Muscle of leg (tissue), 3 donors: ENCODE measurements at regions not wholly inside any gene's neighbourhood (a gene's known extent, or its start where the extent isn't known, plus 50 kb on each side); places are given as distances from the start of the nearest gene placed in this dataset.

ENCODE experiments used
- DNase-seq: peaks from one replicate; pipeline ENCODE4 v3.0.0; 2013
- H3K27ac ChIP-seq: one replicate; pipeline ENCODE4 v1.5.1; 2013; ENCODE audit warnings: mild to moderate bottlenecking, low read length, control low read depth
- H3K27me3 ChIP-seq: one replicate; pipeline ENCODE4 v1.6.1; 2013; ENCODE audit warnings: low read length; ENCODE audit not compliant: control insufficient read depth, insufficient read depth
- H3K36me3 ChIP-seq: one replicate; pipeline ENCODE4 v1.6.1; 2013; ENCODE audit warnings: low read length; ENCODE audit not compliant: control insufficient read depth, insufficient read depth
- H3K4me1 ChIP-seq: one replicate; pipeline ENCODE4 v1.6.1; 2013; ENCODE audit warnings: low read length; ENCODE audit not compliant: control insufficient read depth, insufficient read depth
- H3K4me3 ChIP-seq: one replicate; pipeline ENCODE4 v1.5.1; 2013; ENCODE audit warnings: low read length, control low read depth
- H3K9me3 ChIP-seq: replicated peaks from 2 replicates; pipeline ENCODE4 v1.6.1; 2013; ENCODE audit warnings: low read depth, low read length; ENCODE audit not compliant: control insufficient read depth
- WGBS: methylation state at CpG from one replicate; pipeline ENCODE4 v1.1.5; 2013; ENCODE audit warnings: missing lambda C conversion rate; ENCODE audit not compliant: insufficient coverage; 5-methylcytosine and 5-hydroxymethylcytosine counted together

GRCh38 chr18:73987247-73987980, 160.2 kb downstream of the FBXO15 start:
- no peak overlapping the region for H3K27ac ChIP-seq
- no peak overlapping the region for H3K4me3 ChIP-seq
- WGBS: 82% methylated on average over 2 of the region's 2 CpGs
- no peaks in the 10 kb centered on the region for H3K4me1 ChIP-seq
- H3K36me3 ChIP-seq: no peaks in the 10 kb centered on the region
- no peak for DNase-seq
- no peaks in the 10 kb centered on the region for H3K27me3 ChIP-seq
- no peaks in the 10 kb centered on the region for H3K9me3 ChIP-seq

DNA sequence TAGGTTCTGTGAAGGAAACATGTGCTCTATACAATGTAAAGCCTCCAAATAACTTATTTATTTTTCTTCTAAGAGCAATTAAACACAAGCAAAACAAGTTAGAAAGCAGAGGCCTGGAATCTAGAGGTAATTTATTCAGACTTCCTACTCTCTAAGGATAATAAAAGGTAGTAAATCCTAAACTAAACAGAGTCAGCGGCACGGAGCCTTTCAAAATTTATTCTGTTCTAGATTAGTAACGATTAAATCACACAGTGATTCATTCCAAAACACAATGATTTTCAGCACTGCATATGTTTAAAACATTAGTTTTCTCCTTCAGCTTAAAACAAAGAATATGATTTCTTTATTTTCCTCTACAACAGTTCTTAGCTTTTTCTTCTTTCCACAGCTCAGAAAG, 160.9 kb downstream of the FBXO15 start:
- no CpG with 5 or more reads among the region's 3 CpGs for WGBS
- H3K27me3 ChIP-seq: no peaks in the 10 kb centered on the region
- no peak overlapping the region for H3K27ac ChIP-seq
- no peak for DNase-seq
- no peaks in the 10 kb centered on the region for H3K9me3 ChIP-seq
- H3K4me3 ChIP-seq: no peak overlapping the region
- no peaks in the 10 kb centered on the region for H3K4me1 ChIP-seq
- H3K36me3 ChIP-seq: no peaks in the 10 kb centered on the region

DNA sequence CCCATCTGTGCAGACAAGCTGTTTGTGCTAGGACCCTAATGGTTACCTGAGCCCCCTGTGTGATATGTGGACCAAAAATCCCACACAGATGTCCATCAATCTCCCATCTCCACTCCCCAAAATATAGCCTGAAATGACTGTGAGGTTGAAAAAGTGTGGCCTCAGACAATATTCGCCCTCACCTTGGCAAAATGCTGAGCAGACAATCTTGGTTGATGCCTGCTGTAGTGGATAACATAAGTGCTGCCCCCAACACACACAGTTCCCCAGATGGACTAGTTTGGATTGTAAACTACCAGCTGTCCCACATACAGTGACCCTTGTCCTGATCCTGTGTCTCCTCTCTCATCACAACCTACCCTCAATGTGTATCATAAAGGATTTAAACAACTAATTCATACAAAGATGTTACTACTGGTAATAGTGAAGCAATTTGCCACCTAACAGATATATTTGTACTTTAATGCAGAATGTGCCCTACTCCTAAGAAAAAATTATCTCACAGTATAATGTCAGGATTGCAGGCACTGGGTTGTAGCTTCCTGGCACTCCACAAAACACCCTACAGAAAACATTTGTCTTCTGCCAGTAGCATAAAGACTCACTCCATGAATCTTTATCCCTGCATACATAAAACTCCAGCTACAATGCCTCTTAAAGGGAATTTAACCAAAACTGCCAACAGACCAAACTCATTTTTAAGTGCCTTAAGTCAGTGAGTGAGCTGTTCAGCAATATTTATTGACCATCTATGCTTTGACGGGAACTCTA, 161.6 kb downstream of the FBXO15 start:
- no peaks in the 10 kb centered on the region for H3K9me3 ChIP-seq
- H3K27ac ChIP-seq: no peak overlapping the region
- no peaks in the 10 kb centered on the region for H3K4me1 ChIP-seq
- H3K27me3 ChIP-seq: no peaks in the 10 kb centered on the region
- DNase-seq: no peak
- H3K36me3 ChIP-seq: no peaks in the 10 kb centered on the region
- WGBS: no CpG with 5 or more reads among the region's 2 CpGs
- H3K4me3 ChIP-seq: no peak overlapping the region

DNA sequence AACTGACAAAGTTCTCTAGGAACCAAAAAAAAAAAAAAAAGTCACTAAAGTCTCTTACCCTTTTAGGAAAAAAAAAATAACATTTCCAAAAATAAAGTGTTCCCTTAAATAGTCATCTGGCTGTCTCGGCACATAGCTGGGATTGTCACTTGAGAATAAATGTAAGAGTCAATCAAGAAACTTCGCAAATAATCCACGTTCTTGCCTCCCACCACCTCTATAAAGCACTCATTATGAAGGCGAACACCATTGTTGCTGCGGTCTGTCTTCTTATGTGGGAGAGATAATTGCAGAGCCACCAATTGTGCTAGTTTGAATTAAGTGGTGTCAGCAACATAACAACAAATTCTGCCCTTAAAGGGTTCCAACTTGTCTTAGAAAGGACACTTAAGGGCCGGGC, 163.7 kb downstream of the FBXO15 start:
- DNase-seq: no peak
- no peaks in the 10 kb centered on the region for H3K36me3 ChIP-seq
- H3K4me3 ChIP-seq: no peak overlapping the region
- 88% methylated on average over 1 of the region's 6 CpGs for WGBS
- no peaks in the 10 kb centered on the region for H3K4me1 ChIP-seq
- no peaks in the 10 kb centered on the region for H3K27me3 ChIP-seq
- H3K9me3 ChIP-seq: no peaks in the 10 kb centered on the region
- H3K27ac ChIP-seq: no peak overlapping the region

DNA sequence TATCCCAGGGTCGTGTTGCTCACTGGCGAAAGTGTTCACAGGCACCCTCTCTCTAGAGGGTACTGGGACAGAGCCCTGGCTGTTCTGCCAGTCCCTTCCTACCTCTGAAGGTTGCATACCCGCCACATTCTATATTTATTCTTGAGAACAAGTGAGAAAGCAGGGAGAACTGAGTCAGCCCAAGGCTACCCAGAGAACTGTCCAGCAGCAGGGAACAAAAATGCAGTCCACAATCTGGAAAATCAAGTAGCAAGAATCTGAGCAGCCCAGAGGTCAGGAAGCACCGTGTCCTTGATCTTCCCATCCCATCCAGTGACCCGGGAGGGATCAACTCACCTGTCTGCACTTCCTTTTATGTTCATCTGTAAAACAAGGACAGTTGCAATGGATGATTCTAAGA, 164.1 kb downstream of the FBXO15 start:
- no peak for DNase-seq
- H3K27ac ChIP-seq: no peak overlapping the region
- no peaks in the 10 kb centered on the region for H3K4me1 ChIP-seq
- no peaks in the 10 kb centered on the region for H3K36me3 ChIP-seq
- H3K4me3 ChIP-seq: no peak overlapping the region
- no peaks in the 10 kb centered on the region for H3K27me3 ChIP-seq
- H3K9me3 ChIP-seq: no peaks in the 10 kb centered on the region
- 78% methylated on average over 3 of the region's 5 CpGs for WGBS

DNA sequence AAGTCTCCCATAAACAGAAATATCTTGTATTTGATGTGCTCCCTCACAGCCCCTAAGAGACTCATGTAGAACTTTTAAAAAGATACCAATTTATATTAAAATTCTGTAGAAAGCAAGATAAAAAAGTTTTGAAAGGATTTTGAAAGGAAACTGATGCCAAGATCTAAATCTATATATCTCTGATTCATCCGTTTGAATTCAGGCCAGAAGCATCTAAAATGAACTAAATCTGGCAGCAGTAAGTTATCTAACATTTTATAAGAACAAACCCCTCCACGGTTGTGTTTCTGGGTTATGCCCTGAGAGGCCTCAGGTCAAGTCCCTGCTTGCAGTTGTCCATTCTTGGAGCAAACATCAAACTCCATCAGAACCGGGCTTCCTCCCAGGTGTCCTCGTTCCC, 165.8 kb downstream of the FBXO15 start:
- no peak overlapping the region for H3K4me3 ChIP-seq
- no peaks in the 10 kb centered on the region for H3K27me3 ChIP-seq
- no CpG with 5 or more reads among the region's 4 CpGs for WGBS

DNA sequence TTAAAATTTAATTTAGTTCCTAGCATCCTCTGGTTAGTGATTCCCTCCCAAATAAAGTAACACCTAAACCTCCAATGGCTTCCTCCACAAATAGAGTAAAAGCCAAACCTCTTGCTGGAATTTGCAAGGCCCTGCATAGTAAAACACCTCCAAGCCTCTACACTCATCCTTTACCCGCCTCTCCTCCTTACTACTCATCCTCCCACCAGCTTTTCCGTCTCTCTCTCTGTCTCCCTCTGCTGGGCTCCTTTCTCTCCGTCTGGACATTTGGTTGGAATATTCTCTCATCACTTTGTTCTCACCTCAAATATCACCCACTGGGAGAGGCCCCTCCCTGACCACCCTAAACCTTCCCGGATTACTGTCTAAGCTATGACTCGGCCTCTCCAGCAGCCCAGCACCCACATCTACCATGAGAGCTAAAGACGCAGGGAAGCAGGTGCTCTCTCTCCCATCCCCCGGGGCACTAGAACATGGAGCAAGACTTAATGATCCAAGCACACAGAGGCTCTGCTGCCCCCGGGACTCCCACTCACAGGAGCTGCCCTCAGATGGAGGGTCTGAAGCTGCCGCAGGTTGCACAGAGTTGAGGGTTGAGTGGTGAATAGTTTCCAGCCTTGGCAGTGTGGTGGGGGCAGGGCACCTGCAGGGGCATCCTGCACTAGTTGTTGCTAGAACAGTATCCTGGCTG, 167.2 kb downstream of the FBXO15 start:
- DNase-seq: no peak

More for the DNA sequence above, 165.8 kb downstream of the FBXO15 start:
- DNase-seq: no peak
- H3K27ac ChIP-seq: no peak overlapping the region
- no peaks in the 10 kb centered on the region for H3K4me1 ChIP-seq
- no peaks in the 10 kb centered on the region for H3K9me3 ChIP-seq
- H3K36me3 ChIP-seq: no peaks in the 10 kb centered on the region

GRCh38 chr18:73979742-73980141, 167.9 kb downstream of the FBXO15 start:
- H3K36me3 ChIP-seq: no peaks in the 10 kb centered on the region
- H3K4me3 ChIP-seq: no peak overlapping the region
- H3K27ac ChIP-seq: no peak overlapping the region
- no peaks in the 10 kb centered on the region for H3K9me3 ChIP-seq
- WGBS: 53% methylated on average over 2 of the region's 2 CpGs
- no peak for DNase-seq
- no peaks in the 10 kb centered on the region for H3K27me3 ChIP-seq
- no peaks in the 10 kb centered on the region for H3K4me1 ChIP-seq

More for the DNA sequence above, 167.2 kb downstream of the FBXO15 start:
- H3K4me1 ChIP-seq: no peaks in the 10 kb centered on the region
- no peaks in the 10 kb centered on the region for H3K9me3 ChIP-seq
- no peak overlapping the region for H3K27ac ChIP-seq
- 63% methylated on average over 8 of the region's 9 CpGs for WGBS
- no peak overlapping the region for H3K4me3 ChIP-seq
- H3K27me3 ChIP-seq: no peaks in the 10 kb centered on the region
- no peaks in the 10 kb centered on the region for H3K36me3 ChIP-seq

- H3K4me3 ChIP-seq: no peak overlapping the region
- no peaks in the 10 kb centered on the region for H3K36me3 ChIP-seq
- WGBS: no CpG with 5 or more reads among the region's 3 CpGs
- no peaks in the 10 kb centered on the region for H3K4me1 ChIP-seq
- no peaks in the 10 kb centered on the region for H3K9me3 ChIP-seq
- H3K27ac ChIP-seq: no peak overlapping the region
- H3K27me3 ChIP-seq: no peaks in the 10 kb centered on the region
- DNase-seq: no peak
Observed at GRCh38 chr18:73976433-73976832, 171.2 kb downstream of the FBXO15 start.

- Histone ChIP-seq H3K27me3 (no peaks in the 10 kb centered on the region), H3K27ac (no peak overlapping the region), H3K36me3 (no peaks in the 10 kb centered on the region), H3K9me3 (no peaks in the 10 kb centered on the region), H3K4me1 (no peaks in the 10 kb centered on the region), H3K4me3 (no peak overlapping the region)
- 76% methylated on average over 5 of the region's 7 CpGs for WGBS
- DNase-seq: no peak
Observed at GRCh38 chr18:73975266-73975665, 172.4 kb downstream of the FBXO15 start.
